Spleen (tissue), 11 donors: ENCODE measurements at regions not wholly inside any gene's neighbourhood (a gene's known extent, or its start where the extent isn't known, plus 50 kb on each side); places are given as distances from the start of the nearest gene placed in this dataset.

Experiments
- DNase-seq: peaks from one replicate; pipeline ENCODE4 v3.0.0-alpha.2; 2020
- H3K27ac ChIP-seq, 8 donors: fragments of 200-600 bp; sonication (generic) in 7 of 8; 1 replicate in 4 of 8; 2 replicates in 4 of 8; pipeline versions ENCODE4 v1.5.0 to v1.8.0; 2016 to 2021; ENCODE audit warnings: inconsistent platforms in 4 of 8, mild to moderate bottlenecking in 4 of 8, moderate library complexity in 1 of 8
- H3K27me3 ChIP-seq, 7 donors: fragments of 200-600 bp; sonication (generic) in 6 of 7; replicated peaks in 1 of 7; 1 replicate in 4 of 7; 2 replicates in 3 of 7; pipeline versions ENCODE4 v1.5.0 to v1.8.0; 2016 to 2021; ENCODE audit warnings: inconsistent platforms in 3 of 7, mild to moderate bottlenecking in 1 of 7
- H3K36me3 ChIP-seq, 6 donors: fragments of 200-600 bp; sonication (generic) in 5 of 6; 1 replicate in 4 of 6; 2 replicates in 2 of 6; pipeline versions ENCODE4 v1.5.0 to v1.8.0; 2016 to 2021; ENCODE audit warnings: inconsistent platforms in 2 of 6
- H3K4me1 ChIP-seq, 6 donors: fragments of 200-600 bp; sonication (generic) in 5 of 6; 1 replicate in 3 of 6; 2 replicates in 3 of 6; pipeline versions ENCODE4 v1.5.0 to v1.8.0; 2016 to 2021; ENCODE audit warnings: inconsistent platforms in 3 of 6
- H3K4me3 ChIP-seq, 8 donors: fragments of 200-600 bp; sonication (generic) in 7 of 8; 1 replicate in 4 of 8; 2 replicates in 4 of 8; pipeline versions ENCODE4 v1.5.0 to v1.8.0; 2016 to 2021; ENCODE audit warnings: inconsistent platforms in 4 of 8, mild to moderate bottlenecking in 4 of 8, moderate library complexity in 2 of 8
- H3K9me3 ChIP-seq, 8 donors: fragments of 200-600 bp; sonication (generic) in 7 of 8; 1 replicate in 4 of 8; 2 replicates in 4 of 8; pipeline versions ENCODE4 v1.5.0 to v1.8.0; 2016 to 2021; ENCODE audit warnings: inconsistent platforms in 4 of 8
- POLR2A ChIP-seq, 3 donors: fragments of 450-650 bp; IDR thresholded peaks; one replicate each; pipeline ENCODE4 v1.5.1; 2017; ENCODE audit warnings: antibody characterized with exemption in 3 of 3, mild to moderate bottlenecking in 1 of 3
- POLR2AphosphoS5 ChIP-seq, 3 donors: sonication (generic); formaldehyde crosslinking; IDR thresholded peaks; one replicate each; pipeline ENCODE4 v1.5.1; 2017; ENCODE audit warnings: antibody characterized with exemption in 3 of 3
- WGBS, 5 donors: extraction: QIAGEN DNeasy Blood & Tissue Kit in 3 of 5; methylation state at CpG; one replicate each; pipeline versions ENCODE4 v1.1.5 to v1.1.7; 2013 to 2018; 5-methylcytosine and 5-hydroxymethylcytosine counted together
- intact Hi-C: fragments of 100-400 bp; cut with DNase I; formaldehyde crosslinking; loops from one replicate; pipeline ENCODE4 v1.15.0; 2023; ENCODE audit warnings: low total_unique reads
- TF ChIP-seq, protein P1 (sequence below), 11 experiments: fragments of 200-600 bp in 7 of 11; fragments of 450-650 bp in 4 of 11; sonication (generic) in 4 of 11; IDR thresholded peaks in 8 of 11; conservative IDR thresholded peaks in 3 of 11; 1 replicate in 7 of 11; 2 replicates in 4 of 11; pipeline versions ENCODE4 v1.4.0 to v1.8.0; 2016 to 2021; ENCODE audit warnings: antibody characterized with exemption in 11 of 11, inconsistent platforms in 4 of 11, mild to moderate bottlenecking in 1 of 11
- donor health status: healthy with polysubstance abuse.
- donor health status: DM: no; HTN: no; CAD: no; lungs with moderate emphysema.
- donor health status: DM: no; HTN: no; CAD: no.
- donor health status: Bipolar disorder and iron deficiency.
- donor health status: healthy.
- donor health status: DM: no; HTN: no; CAD: no.
- donor health status: DM: yes; HTN: yes; CAD: no.

- Histone ChIP-seq H3K36me3 (no peaks in the 10 kb centered on the region), H3K4me3 (no peak overlapping the region), H3K27ac (no peak overlapping the region), H3K27me3 (no peaks in the 10 kb centered on the region), H3K9me3 (no peaks in the 10 kb centered on the region), H3K4me1 (no peaks in the 10 kb centered on the region)
- WGBS, 5 donors: 0 to 61% (median 42%) methylated on average over 1 of the region's 1 CpG
- TF ChIP-seq, protein P1, sequence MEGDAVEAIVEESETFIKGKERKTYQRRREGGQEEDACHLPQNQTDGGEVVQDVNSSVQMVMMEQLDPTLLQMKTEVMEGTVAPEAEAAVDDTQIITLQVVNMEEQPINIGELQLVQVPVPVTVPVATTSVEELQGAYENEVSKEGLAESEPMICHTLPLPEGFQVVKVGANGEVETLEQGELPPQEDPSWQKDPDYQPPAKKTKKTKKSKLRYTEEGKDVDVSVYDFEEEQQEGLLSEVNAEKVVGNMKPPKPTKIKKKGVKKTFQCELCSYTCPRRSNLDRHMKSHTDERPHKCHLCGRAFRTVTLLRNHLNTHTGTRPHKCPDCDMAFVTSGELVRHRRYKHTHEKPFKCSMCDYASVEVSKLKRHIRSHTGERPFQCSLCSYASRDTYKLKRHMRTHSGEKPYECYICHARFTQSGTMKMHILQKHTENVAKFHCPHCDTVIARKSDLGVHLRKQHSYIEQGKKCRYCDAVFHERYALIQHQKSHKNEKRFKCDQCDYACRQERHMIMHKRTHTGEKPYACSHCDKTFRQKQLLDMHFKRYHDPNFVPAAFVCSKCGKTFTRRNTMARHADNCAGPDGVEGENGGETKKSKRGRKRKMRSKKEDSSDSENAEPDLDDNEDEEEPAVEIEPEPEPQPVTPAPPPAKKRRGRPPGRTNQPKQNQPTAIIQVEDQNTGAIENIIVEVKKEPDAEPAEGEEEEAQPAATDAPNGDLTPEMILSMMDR (IDR thresholded peaks at IDR 0.05 in 8 of 11, conservative IDR thresholded peaks at IDR 0.05 in 3 of 11): no peak
- no peak for TF ChIP-seq POLR2AphosphoS5 (IDR thresholded peaks at IDR 0.05)
- no peak for TF ChIP-seq POLR2A (IDR thresholded peaks at IDR 0.05)
- intact Hi-C loops: no loop called here
- no peak for DNase-seq
Measured at GRCh38 chr1:199665371-199665770, 362.1 kb upstream of the NR5A2 start.

DNA sequence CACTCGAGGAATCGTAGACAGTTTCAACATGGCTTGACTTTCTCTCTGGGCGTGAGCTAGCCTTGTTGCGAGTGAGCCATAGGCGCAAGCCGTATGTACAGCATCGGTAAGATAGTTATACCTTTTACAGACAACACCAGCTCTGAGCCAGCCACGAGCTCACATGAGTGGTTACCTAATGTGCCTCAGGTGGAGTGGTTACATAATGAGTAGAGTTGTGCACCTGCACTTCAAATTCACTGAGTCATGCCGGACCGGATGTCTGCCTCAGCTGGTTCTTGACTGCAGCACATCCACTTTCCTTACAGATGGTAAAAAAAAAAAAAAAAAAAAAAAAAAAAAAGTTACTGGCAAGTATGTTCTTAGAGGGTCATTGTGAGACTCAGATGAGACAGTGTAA, 360.4 kb upstream of the NR5A2 start:
- Histone ChIP-seq H3K27me3 (no peaks in the 10 kb centered on the region), H3K4me1 (no peaks in the 10 kb centered on the region), H3K27ac (no peak overlapping the region), H3K36me3 (no peaks in the 10 kb centered on the region), H3K4me3 (no peak overlapping the region), H3K9me3 (no peaks in the 10 kb centered on the region)
- TF ChIP-seq POLR2AphosphoS5 (IDR thresholded peaks at IDR 0.05) (no peak), POLR2A (IDR thresholded peaks at IDR 0.05) (no peak)
- TF ChIP-seq, protein P1 (IDR thresholded peaks at IDR 0.05 in 8 of 11, conservative IDR thresholded peaks at IDR 0.05 in 3 of 11): no peak
- WGBS, 5 donors: 80 to 92% (median 87%) methylated on average over 10 of the region's 10 CpGs
- intact Hi-C loops: no loop called here
- DNase-seq: no peak

GRCh38 chr1:199669916-199670315, 357.6 kb upstream of the NR5A2 start:
- Histone ChIP-seq H3K27ac (no peak overlapping the region), H3K9me3 (no peaks in the 10 kb centered on the region), H3K27me3 (no peaks in the 10 kb centered on the region), H3K36me3 (no peaks in the 10 kb centered on the region), H3K4me1 (no peaks in the 10 kb centered on the region), H3K4me3 (no peak overlapping the region)
- no peak for DNase-seq
- intact Hi-C loops: no loop called here
- TF ChIP-seq POLR2AphosphoS5 (IDR thresholded peaks at IDR 0.05): no peak

DNA sequence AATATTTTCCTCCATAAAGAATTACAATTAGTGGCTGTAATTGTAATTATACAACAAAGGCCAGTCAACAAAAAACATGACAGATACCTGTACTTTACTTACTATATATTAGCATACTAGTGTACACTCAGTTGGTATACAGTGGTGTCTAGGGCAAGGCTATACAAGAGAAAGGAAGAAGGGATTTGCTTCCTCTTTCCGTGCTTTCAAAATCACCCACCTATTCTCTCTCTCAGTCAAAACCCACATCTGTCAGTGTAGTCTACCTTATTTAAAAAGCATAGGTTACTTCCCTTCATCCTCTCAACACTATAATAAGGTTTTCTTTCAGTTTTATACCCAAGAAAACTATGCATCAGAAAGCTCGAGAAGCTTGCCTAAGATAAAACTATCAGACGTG, 355.8 kb upstream of the NR5A2 start:
- Histone ChIP-seq H3K36me3 (no peaks in the 10 kb centered on the region), H3K9me3 (no peaks in the 10 kb centered on the region), H3K4me3 (no peak overlapping the region), H3K27me3 (peaks cover 0 to 5% (median 0%) of the 10 kb centered on the region in 7 donors), H3K4me1 (no peaks in the 10 kb centered on the region), H3K27ac (no peak overlapping the region)
- WGBS, 5 donors: 73 to 84% (median 77%) methylated on average over 3 of the region's 3 CpGs
- TF ChIP-seq POLR2AphosphoS5 (IDR thresholded peaks at IDR 0.05): no peak
- no peak for TF ChIP-seq POLR2A (IDR thresholded peaks at IDR 0.05)
- TF ChIP-seq, protein P1 (IDR thresholded peaks at IDR 0.05 in 8 of 11, conservative IDR thresholded peaks at IDR 0.05 in 3 of 11): no peak
- DNase-seq: no peak
- intact Hi-C loops: no loop called here

GRCh38 chr1:199675937-199676336, 351.6 kb upstream of the NR5A2 start:
- no peaks in the 10 kb centered on the region for H3K9me3 ChIP-seq
- no peak overlapping the region for H3K4me3 ChIP-seq
- no peak overlapping the region for H3K27ac ChIP-seq
- intact Hi-C loops: no loop called here
- H3K36me3 ChIP-seq: no peaks in the 10 kb centered on the region
- H3K27me3 ChIP-seq: peaks cover 0 to 5% (median 0%) of the 10 kb centered on the region in 7 donors
- no peaks in the 10 kb centered on the region for H3K4me1 ChIP-seq
- DNase-seq: no peak
- WGBS, 5 donors: 84 to 94% (median 87%) methylated on average over 3 of the region's 3 CpGs
- TF ChIP-seq, protein P1 (IDR thresholded peaks at IDR 0.05 in 8 of 11, conservative IDR thresholded peaks at IDR 0.05 in 3 of 11): no peak
- no peak for TF ChIP-seq POLR2A (IDR thresholded peaks at IDR 0.05)
- TF ChIP-seq POLR2AphosphoS5 (IDR thresholded peaks at IDR 0.05): no peak
